IPS DF 4.7 (cell line): ENCODE measurements at regions not wholly inside any gene's neighbourhood (a gene's known extent, or its start where the extent isn't known, plus 50 kb on each side); places are given as distances from the start of the nearest gene placed in this dataset.

Experiments used
- DNase-seq: peaks from one replicate; pipeline ENCODE4 v3.0.0-alpha.2; 2013; ENCODE audit warnings: low spot score; ENCODE audit errors: extremely low read depth

GRCh38 chr13:31441800-31442510 lies 242.2 kb downstream of the B3GLCT start:
- DNase-seq, result no peak

- no peak for DNase-seq
These were observed 242.8 kb downstream of the B3GLCT start for GRCh38 chr13:31442571-31442970.

- no peak for DNase-seq
These were observed 244.6 kb downstream of the B3GLCT start for GRCh38 chr13:31444266-31444856.

- DNase-seq, result no peak
These were observed 252.8 kb downstream of the B3GLCT start for GRCh38 chr13:31452525-31452924.

DNA sequence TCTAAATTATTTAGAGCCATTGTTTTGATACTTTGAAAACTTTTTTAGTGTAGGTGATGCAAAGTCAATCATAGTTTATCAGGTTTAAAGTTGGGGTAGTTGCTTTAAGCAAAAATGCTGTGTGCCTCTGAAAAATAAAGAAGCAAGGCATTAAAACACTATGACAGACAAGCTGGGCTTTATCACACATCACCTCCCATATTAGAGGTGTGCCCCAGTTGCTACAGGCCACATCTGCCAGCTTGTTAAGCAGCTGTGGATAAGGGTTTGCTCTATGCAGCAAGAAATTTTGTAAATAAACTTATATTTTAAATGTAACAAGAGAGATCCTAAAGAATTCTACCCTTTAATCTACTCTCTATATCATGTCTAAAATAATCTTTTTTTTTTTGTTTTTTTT lies 255.8 kb downstream of the B3GLCT start:
- DNase-seq, result no peak

GRCh38 chr13:31456056-31456455 lies 256.3 kb downstream of the B3GLCT start:
- no peak for DNase-seq

- no peak for DNase-seq
These were observed 260.3 kb downstream of the B3GLCT start for GRCh38 chr13:31460061-31460460.

DNA sequence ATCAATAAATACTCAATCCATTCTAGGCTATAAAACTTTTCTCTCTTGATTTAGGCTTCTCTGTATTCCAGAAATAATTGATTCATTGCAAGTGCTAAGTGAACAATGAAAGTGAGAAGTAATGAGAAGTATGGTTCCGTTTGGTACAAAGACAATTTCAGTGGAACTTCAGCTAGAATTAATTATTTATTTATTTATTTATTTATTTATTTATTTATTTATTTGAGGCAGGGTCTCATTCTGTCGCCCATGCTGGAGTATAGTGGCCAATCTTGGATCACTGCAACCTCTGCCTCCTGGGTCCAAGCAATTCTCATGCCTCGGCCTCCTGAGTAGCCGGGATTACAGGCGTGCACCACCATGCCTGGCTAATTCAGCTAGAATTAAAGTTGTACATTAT lies 262.1 kb downstream of the B3GLCT start:
- DNase-seq, result no peak

DNA sequence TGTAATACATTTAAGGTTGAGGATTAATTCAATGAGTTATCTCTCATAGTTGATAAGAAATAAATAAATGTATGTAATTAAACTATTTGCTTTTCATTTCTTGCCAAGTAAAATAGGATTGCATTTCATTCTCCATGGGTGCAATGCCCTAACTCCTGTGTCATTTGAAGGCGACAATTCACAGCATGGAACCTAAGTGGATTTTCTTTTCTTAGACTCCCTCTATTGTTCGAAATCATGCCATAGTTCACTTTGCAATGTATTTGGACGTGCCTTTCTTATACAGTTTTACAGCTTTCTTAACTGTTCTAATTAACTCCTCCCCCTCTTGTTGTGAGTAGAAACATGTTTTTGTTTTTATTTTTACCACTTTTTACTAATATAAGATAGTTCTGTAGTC lies 263.0 kb downstream of the B3GLCT start:
- no peak for DNase-seq

GRCh38 chr13:31468114-31468902 lies 268.5 kb downstream of the B3GLCT start:
- no peak for DNase-seq

- no peak for DNase-seq
These were observed 269.6 kb downstream of the B3GLCT start for GRCh38 chr13:31469377-31469776.

- DNase-seq, result no peak
These were observed 263.1 kb upstream of the RXFP2 start for GRCh38 chr13:31476266-31476665.

DNA sequence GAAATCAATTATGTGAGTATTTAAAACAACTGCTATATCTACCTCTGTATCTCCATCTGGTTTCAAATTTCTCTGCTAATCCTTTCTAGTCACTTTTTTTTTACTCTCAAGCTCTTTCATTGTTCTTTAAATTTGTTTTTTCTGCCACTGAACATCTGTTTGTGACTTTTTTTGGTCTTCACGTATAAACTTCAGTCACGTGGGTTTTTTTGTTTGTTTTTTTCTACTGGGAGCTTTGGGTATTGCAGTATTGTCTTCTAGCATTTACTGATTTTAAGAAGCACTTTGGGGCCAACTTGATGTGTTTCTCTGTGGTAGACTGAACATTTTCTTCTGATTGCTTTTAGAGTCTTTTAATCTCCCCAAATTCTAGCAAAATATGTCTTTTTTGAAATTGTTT lies 262.6 kb upstream of the RXFP2 start:
- DNase-seq, result no peak

- no peak for DNase-seq
These were observed 261.4 kb upstream of the RXFP2 start for GRCh38 chr13:31477961-31478360.

- DNase-seq, result no peak
These were observed 254.1 kb upstream of the RXFP2 start for GRCh38 chr13:31485183-31485582.

GRCh38 chr13:31485651-31486051 lies 253.7 kb upstream of the RXFP2 start:
- no peak for DNase-seq

- no peak for DNase-seq
These were observed 244.0 kb upstream of the RXFP2 start for GRCh38 chr13:31495336-31495735.

- DNase-seq, result no peak
These were observed 240.1 kb upstream of the RXFP2 start for GRCh38 chr13:31499274-31499673.

DNA sequence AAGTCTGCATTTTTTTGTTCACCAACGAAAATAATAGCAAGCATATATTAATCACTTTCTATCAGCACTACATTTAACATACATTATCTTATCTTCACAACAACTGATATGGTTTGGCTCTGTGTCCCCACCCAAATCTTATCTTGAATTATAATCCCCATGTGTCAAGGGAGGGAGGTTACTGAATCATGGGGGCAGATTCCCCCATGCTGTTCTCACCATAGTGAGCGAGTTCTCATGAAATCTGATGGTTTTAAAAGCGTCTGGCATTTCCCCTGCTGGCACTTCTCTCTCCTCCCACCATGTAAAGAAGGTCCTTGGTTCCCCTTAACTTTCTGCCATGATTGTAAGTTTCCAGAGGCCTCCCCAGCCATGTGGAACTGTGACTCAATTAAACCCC lies 235.7 kb upstream of the RXFP2 start:
- DNase-seq, result no peak

- DNase-seq, result no peak
These were observed 234.4 kb upstream of the RXFP2 start for GRCh38 chr13:31504918-31505317.

- DNase-seq, result no peak
These were observed 227.0 kb upstream of the RXFP2 start for GRCh38 chr13:31512331-31512730.

DNA sequence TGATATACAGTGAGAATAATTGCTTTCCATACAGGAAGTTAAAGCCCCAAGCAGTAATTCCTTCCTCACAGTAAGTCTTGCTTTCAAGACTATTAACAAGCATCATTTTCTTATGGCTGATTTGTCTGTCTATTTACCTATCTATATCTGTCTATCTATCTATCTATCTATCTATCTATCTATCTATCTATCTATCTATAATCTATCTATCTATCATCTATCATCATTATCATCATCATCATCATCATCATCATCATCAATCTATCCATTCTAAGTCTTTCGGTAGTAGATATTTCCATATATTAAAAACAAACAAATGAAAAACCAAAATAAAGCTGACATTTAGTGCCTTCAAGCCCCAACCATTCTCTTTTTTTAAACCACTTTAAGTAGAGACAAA lies 224.4 kb upstream of the RXFP2 start:
- no peak for DNase-seq

DNA sequence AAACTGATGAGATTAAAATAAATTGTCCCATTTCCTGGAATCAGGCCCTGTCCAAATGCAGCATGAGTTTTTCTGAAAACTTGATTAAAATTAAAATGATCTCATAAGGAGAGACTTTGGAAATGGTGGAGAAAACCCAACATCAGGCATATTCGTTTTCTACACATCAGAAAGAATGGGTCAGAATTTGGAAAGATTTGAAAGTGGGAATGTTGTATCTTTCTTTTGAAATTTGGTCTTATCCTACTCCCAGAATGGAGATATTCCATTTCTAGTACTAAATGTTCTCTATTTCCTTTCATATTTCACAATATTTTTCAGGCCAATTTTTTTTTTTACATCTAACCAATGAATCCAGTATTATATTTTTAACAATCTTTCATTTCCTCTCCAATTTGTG lies 223.9 kb upstream of the RXFP2 start:
- no peak for DNase-seq
